Nephron progenitor cell (in vitro differentiated cells): ENCODE measurements at regions not wholly inside any gene's neighbourhood (a gene's known extent, or its start where the extent isn't known, plus 50 kb on each side); places are given as distances from the start of the nearest gene placed in this dataset.
A peak's percentile ranks its signal among the peaks of the same experiment; 100 is the strongest.

Source experiments
- DNase-seq: peaks from one replicate; pipeline ENCODE4 v3.0.0; 2021
- H3K27ac Mint-ChIP-seq: 2 replicates; pipeline ENCODE4 v1.8.0; 2021; ENCODE audit warnings: mild to moderate bottlenecking, moderate library complexity, mixed read lengths
- H3K27me3 Mint-ChIP-seq: 2 replicates; pipeline ENCODE4 v1.8.0; 2021; ENCODE audit warnings: mild to moderate bottlenecking, low read depth, mixed read lengths; ENCODE audit not compliant: poor library complexity
- H3K36me3 Mint-ChIP-seq: 2 replicates; pipeline ENCODE4 v1.8.0; 2021; ENCODE audit warnings: low read depth, mixed read lengths
- H3K4me1 Mint-ChIP-seq: 2 replicates; pipeline ENCODE4 v1.8.0; 2021; ENCODE audit warnings: mixed read lengths
- H3K4me3 Mint-ChIP-seq: 2 replicates; pipeline ENCODE4 v1.8.0; 2021; ENCODE audit warnings: mild to moderate bottlenecking, moderate library complexity, mixed read lengths
- H3K9me3 Mint-ChIP-seq: 2 replicates; pipeline ENCODE4 v1.8.0; 2021; ENCODE audit warnings: mild to moderate bottlenecking, moderate library complexity, mixed read lengths
- TF ChIP-seq, protein P1 (sequence below): fragments of 200-600 bp; sonication (generic); IDR thresholded peaks from 2 replicates; pipeline ENCODE4 v1.5.0; 2021; ENCODE audit warnings: antibody characterized with exemption

DNA sequence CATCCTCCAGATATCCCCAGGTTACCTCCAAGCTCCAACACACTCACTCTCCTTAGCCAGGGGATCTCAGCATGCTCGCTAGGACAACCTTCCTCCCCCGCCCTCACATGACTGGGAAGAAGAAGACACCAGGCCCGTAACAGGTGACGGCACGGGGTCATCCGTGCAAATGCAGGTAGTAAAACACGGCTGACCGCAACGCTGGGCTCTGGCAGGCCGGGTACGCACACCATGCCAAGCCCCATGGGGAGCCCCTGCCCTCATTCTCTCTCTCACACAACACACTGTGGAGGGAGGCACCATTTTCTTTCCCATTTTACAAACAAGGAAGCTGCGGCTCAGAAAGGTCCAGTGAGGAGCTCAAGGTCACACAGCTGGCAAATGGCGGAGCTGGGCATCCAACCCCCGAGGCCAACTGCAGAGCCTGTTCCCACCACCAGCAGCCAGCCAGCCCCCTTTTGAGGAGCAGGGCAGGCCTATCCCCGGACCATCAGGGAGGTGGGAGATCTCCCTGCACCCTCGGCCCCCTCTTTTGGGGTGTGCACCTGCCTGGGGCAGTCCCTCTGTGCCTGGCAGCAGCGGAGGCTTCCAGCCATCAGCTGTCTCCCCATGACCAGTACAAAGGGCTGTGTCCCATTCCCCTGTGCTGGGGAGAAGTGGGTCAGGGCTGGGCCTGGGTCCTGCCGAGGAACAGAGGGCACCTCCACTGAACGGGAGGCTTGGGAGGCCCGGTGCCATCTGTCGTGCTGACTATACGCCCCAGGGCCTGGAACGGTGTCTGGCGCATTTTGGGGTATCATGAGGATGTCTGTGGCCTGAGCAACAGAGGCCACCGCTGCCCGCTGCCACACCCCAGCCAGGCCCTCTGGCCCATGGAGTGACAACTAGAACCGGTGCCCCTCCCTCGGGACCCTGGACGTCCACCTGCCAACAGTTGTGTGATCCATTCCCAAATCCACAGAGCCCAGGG is 280.9 kb downstream of the CTTN start:
- H3K27me3 Mint-ChIP-seq, result peaks cover 28% of the 10 kb centered on the region
- TF ChIP-seq, protein P1, sequence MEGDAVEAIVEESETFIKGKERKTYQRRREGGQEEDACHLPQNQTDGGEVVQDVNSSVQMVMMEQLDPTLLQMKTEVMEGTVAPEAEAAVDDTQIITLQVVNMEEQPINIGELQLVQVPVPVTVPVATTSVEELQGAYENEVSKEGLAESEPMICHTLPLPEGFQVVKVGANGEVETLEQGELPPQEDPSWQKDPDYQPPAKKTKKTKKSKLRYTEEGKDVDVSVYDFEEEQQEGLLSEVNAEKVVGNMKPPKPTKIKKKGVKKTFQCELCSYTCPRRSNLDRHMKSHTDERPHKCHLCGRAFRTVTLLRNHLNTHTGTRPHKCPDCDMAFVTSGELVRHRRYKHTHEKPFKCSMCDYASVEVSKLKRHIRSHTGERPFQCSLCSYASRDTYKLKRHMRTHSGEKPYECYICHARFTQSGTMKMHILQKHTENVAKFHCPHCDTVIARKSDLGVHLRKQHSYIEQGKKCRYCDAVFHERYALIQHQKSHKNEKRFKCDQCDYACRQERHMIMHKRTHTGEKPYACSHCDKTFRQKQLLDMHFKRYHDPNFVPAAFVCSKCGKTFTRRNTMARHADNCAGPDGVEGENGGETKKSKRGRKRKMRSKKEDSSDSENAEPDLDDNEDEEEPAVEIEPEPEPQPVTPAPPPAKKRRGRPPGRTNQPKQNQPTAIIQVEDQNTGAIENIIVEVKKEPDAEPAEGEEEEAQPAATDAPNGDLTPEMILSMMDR, result no peak
- peaks cover 20% of the 10 kb centered on the region for H3K4me1 Mint-ChIP-seq
- no peaks in the 10 kb centered on the region for H3K9me3 Mint-ChIP-seq
- H3K36me3 Mint-ChIP-seq, result no peaks in the 10 kb centered on the region
- H3K4me3 Mint-ChIP-seq, result no peak overlapping the region
- no peak for DNase-seq
- no peak overlapping the region for H3K27ac Mint-ChIP-seq

DNA sequence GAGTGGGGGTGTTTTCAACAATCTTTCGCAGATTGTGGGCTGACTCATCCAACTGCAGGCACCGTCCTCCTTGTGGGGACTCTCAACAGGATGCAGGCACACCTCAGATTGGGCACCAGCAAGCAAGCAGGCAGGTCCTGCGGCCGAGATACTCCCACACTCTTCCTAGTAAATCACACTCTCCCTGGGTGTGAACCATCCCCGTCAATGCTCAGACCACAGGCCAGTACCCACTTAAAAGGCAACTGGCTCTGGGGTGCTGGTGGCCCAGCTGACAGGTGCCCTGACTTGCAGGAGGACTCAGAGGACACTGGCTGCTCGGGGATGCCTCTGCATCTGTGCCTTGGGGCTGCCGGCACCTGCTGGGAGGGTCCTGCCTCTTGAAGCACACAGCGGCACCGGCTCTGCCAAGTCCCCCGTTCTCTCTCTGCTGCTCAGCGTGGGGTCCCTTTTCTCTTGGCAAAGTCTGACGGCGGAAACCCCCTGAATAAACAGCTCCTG is 282.5 kb downstream of the CTTN start:
- no peak for DNase-seq
- TF ChIP-seq, protein P1, result no peak
- H3K9me3 Mint-ChIP-seq, result no peaks in the 10 kb centered on the region
- H3K36me3 Mint-ChIP-seq, result no peaks in the 10 kb centered on the region
- peaks cover 29% of the 10 kb centered on the region for H3K27me3 Mint-ChIP-seq
- no peak overlapping the region for H3K4me3 Mint-ChIP-seq
- H3K27ac Mint-ChIP-seq, result no peak overlapping the region
- peaks cover 9% of the 10 kb centered on the region for H3K4me1 Mint-ChIP-seq

DNA sequence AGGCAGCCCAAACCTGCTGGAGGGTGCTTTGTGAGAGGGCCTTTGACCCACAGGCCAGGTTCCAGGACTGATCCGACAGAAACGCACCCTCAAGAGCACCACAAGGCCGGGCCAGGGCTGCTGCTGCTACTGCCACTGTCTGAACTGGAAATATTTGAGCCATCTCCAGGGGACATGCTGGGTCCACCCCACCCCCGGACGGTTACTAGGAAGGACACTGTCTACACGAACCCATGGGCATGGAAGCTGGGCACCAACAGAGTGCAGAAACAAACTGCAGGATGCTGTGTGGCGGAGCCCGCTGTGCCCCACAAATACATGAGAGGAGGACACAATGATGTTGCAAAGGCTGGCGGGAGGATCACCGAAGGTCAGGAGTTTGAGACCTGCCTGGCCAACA is 283.7 kb downstream of the CTTN start:
- no peak for DNase-seq
- Mint-ChIP-seq H3K9me3 (no peaks in the 10 kb centered on the region), H3K27ac (no peak overlapping the region), H3K36me3 (no peaks in the 10 kb centered on the region), H3K27me3 (peaks cover 34% of the 10 kb centered on the region), H3K4me1 (peaks cover 7% of the 10 kb centered on the region), H3K4me3 (no peak overlapping the region)
- TF ChIP-seq, protein P1, result no peak

DNA sequence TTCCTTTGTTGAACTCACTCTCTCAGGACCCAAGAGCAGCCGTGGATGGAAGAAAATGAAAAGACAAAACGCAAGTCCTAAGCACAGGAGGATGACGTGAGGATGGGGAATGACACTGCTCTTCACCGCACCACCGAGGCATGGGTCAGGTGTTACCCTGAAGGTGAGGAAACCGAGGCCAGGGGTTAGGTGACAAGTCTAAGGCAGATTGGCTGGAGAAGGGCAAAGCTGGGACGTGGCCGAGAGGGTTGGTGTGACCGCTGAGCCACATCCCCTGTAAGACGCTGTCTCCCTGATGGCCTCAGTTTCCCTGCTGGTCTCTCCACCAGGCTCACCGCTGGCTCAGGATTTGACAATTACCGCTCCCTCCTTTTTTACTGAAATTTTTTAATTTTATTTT is 284.4 kb downstream of the CTTN start:
- Mint-ChIP-seq H3K36me3 (no peaks in the 10 kb centered on the region), H3K4me3 (no peak overlapping the region), H3K4me1 (peaks cover 7% of the 10 kb centered on the region), H3K27ac (peak overlapping the region; percentile 27), H3K9me3 (no peaks in the 10 kb centered on the region), H3K27me3 (peaks cover 31% of the 10 kb centered on the region)
- TF ChIP-seq, protein P1, result no peak
- no peak for DNase-seq

DNA sequence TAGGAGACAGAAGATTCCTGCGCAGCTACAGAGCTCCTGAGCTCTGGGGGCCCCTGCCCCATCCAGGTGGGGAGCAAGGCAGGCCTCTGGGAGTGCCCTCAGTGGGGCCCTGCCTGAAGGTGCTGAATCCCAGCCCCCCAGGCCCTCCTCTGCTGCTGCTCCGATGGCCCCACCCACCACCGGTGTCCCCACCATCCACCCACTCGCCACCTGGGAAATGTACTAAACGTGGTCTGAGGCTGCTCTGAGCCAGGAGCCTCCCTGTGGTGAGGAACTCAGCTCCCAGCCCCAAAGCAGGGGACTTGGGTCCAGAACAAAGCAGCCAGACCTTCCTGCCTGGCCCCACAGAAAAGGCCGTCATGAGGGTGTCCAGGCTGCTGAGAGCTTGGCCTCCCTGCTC is 289.4 kb downstream of the CTTN start:
- Mint-ChIP-seq H3K36me3 (no peaks in the 10 kb centered on the region), H3K4me3 (no peak overlapping the region), H3K27me3 (peaks cover 14% of the 10 kb centered on the region), H3K4me1 (no peaks in the 10 kb centered on the region), H3K9me3 (peaks cover 7% of the 10 kb centered on the region), H3K27ac (no peak overlapping the region)
- no peak for DNase-seq
- TF ChIP-seq, protein P1, result no peak
